ENCODE measurements at regions not wholly inside any gene's neighbourhood (a gene's known extent, or its start where the extent isn't known, plus 50 kb on each side); places are given as distances from the start of the nearest gene placed in this dataset.

DNA sequence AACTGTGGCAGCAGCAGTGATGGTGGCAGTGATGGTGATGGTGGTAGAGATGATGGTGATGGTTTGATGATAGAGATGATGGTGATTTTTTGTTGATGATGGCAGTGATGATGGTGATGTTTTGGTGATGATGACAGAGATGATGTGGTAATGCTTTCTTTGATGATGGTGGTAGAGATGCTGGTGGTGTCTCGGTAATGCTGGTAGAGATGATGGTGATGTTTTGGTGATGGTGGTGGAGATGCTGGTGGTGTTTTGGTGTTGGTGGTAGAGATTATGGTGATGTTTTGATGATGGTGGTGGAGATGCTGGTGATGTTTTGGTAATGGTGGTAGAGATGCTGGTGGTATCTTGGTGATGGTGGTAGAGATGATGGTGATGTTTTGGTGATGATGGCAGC, 131.6 kb downstream of the NAV1 start:
- TF ChIP-seq CEBPB (IDR thresholded peaks at IDR 0.05; ENCODE audit: borderline replicate concordance in 1 of 2, low read depth in 2 of 2, low read length in 2 of 2) (no peak), HCFC1 (IDR thresholded peaks at IDR 0.05; ENCODE audit: low read length) (no peak), CREB1 (IDR thresholded peaks at IDR 0.05; ENCODE audit: low read depth) (no peak), POLR2AphosphoS5 (IDR thresholded peaks at IDR 0.05; ENCODE audit: low read length) (no peak), MYC (IDR thresholded peaks at IDR 0.05; ENCODE audit: insufficient read depth, insufficient read length, insufficient replicate concordance, low read length, severe bottlenecking) (no peak), KAT2A (conservative IDR thresholded peaks at IDR 0.05; ENCODE audit: control insufficient read depth, low read depth, low read length) (no peak), POLR2A (IDR thresholded peaks at IDR 0.05; ENCODE audit: low read depth, low read length) (no peak), POLR2AphosphoS2 (IDR thresholded peaks at IDR 0.05; ENCODE audit: low read depth, low read length) (no peak), RFX5 (IDR thresholded peaks at IDR 0.05; ENCODE audit: low read depth, low read length) (no peak), STAT1 (conservative IDR thresholded peaks at IDR 0.05) (no peak), EZH2 (IDR thresholded peaks at IDR 0.05; ENCODE audit: borderline replicate concordance, control insufficient read depth, low read depth, low read length) (no peak)
- TF ChIP-seq, protein P1, sequence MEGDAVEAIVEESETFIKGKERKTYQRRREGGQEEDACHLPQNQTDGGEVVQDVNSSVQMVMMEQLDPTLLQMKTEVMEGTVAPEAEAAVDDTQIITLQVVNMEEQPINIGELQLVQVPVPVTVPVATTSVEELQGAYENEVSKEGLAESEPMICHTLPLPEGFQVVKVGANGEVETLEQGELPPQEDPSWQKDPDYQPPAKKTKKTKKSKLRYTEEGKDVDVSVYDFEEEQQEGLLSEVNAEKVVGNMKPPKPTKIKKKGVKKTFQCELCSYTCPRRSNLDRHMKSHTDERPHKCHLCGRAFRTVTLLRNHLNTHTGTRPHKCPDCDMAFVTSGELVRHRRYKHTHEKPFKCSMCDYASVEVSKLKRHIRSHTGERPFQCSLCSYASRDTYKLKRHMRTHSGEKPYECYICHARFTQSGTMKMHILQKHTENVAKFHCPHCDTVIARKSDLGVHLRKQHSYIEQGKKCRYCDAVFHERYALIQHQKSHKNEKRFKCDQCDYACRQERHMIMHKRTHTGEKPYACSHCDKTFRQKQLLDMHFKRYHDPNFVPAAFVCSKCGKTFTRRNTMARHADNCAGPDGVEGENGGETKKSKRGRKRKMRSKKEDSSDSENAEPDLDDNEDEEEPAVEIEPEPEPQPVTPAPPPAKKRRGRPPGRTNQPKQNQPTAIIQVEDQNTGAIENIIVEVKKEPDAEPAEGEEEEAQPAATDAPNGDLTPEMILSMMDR (IDR thresholded peaks at IDR 0.05 in 2 of 3, conservative IDR thresholded peaks at IDR 0.05 in 1 of 3; ENCODE audit: control insufficient read depth in 2 of 3, extremely low read depth in 1 of 3, insufficient read depth in 1 of 3, low read depth in 3 of 3, low read length in 3 of 3), result no peak
- TF ChIP-seq, protein P2, sequence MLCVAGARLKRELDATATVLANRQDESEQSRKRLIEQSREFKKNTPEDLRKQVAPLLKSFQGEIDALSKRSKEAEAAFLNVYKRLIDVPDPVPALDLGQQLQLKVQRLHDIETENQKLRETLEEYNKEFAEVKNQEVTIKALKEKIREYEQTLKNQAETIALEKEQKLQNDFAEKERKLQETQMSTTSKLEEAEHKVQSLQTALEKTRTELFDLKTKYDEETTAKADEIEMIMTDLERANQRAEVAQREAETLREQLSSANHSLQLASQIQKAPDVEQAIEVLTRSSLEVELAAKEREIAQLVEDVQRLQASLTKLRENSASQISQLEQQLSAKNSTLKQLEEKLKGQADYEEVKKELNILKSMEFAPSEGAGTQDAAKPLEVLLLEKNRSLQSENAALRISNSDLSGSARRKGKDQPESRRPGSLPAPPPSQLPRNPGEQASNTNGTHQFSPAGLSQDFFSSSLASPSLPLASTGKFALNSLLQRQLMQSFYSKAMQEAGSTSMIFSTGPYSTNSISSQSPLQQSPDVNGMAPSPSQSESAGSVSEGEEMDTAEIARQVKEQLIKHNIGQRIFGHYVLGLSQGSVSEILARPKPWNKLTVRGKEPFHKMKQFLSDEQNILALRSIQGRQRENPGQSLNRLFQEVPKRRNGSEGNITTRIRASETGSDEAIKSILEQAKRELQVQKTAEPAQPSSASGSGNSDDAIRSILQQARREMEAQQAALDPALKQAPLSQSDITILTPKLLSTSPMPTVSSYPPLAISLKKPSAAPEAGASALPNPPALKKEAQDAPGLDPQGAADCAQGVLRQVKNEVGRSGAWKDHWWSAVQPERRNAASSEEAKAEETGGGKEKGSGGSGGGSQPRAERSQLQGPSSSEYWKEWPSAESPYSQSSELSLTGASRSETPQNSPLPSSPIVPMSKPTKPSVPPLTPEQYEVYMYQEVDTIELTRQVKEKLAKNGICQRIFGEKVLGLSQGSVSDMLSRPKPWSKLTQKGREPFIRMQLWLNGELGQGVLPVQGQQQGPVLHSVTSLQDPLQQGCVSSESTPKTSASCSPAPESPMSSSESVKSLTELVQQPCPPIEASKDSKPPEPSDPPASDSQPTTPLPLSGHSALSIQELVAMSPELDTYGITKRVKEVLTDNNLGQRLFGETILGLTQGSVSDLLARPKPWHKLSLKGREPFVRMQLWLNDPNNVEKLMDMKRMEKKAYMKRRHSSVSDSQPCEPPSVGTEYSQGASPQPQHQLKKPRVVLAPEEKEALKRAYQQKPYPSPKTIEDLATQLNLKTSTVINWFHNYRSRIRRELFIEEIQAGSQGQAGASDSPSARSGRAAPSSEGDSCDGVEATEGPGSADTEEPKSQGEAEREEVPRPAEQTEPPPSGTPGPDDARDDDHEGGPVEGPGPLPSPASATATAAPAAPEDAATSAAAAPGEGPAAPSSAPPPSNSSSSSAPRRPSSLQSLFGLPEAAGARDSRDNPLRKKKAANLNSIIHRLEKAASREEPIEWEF (IDR thresholded peaks at IDR 0.05; ENCODE audit: insufficient replicate concordance, low read depth, low read length), result no peak
- TF ChIP-seq, protein P3, sequence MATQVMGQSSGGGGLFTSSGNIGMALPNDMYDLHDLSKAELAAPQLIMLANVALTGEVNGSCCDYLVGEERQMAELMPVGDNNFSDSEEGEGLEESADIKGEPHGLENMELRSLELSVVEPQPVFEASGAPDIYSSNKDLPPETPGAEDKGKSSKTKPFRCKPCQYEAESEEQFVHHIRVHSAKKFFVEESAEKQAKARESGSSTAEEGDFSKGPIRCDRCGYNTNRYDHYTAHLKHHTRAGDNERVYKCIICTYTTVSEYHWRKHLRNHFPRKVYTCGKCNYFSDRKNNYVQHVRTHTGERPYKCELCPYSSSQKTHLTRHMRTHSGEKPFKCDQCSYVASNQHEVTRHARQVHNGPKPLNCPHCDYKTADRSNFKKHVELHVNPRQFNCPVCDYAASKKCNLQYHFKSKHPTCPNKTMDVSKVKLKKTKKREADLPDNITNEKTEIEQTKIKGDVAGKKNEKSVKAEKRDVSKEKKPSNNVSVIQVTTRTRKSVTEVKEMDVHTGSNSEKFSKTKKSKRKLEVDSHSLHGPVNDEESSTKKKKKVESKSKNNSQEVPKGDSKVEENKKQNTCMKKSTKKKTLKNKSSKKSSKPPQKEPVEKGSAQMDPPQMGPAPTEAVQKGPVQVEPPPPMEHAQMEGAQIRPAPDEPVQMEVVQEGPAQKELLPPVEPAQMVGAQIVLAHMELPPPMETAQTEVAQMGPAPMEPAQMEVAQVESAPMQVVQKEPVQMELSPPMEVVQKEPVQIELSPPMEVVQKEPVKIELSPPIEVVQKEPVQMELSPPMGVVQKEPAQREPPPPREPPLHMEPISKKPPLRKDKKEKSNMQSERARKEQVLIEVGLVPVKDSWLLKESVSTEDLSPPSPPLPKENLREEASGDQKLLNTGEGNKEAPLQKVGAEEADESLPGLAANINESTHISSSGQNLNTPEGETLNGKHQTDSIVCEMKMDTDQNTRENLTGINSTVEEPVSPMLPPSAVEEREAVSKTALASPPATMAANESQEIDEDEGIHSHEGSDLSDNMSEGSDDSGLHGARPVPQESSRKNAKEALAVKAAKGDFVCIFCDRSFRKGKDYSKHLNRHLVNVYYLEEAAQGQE (IDR thresholded peaks at IDR 0.05; ENCODE audit: low read depth, low read length), result no peak

Data from GM12878 (cell line).